Stimulated activated CD8-positive, alpha-beta memory T cell treated with anti-CD3 and anti-CD28 coated beads, Interleukin-12 subunit alpha, Interleukin-12 subunit beta, amount 100 ng/mL, for 1 hour (primary cell): ENCODE measurements at regions not wholly inside any gene's neighbourhood (a gene's known extent, or its start where the extent isn't known, plus 50 kb on each side); places are given as distances from the start of the nearest gene placed in this dataset.
"Not testable (repeated sequence)": the region's sequence is repeated elsewhere in the genome, so short reads cannot be mapped to it uniquely, and the experiment has no call there.

Source experiments
- DNase-seq: peaks from one replicate; pipeline ENCODE4 v3.0.0-alpha.2; 2020; ENCODE audit warnings: low read depth

GRCh38 chr13:110044551-110045111, 258.2 kb upstream of the IRS2 start:
- no peak for DNase-seq

- DNase-seq: no peak
Measured at GRCh38 chr13:110042253-110042950, 256.0 kb upstream of the IRS2 start.

GRCh38 chr13:110041638-110042037, 255.3 kb upstream of the IRS2 start:
- not testable (repeated sequence) for DNase-seq

GRCh38 chr13:110037925-110038573, 251.7 kb upstream of the IRS2 start:
- DNase-seq: no peak

GRCh38 chr13:110036060-110036459, 249.7 kb upstream of the IRS2 start:
- no peak for DNase-seq

- no peak for DNase-seq
Measured at GRCh38 chr13:110034031-110034549, 247.7 kb upstream of the IRS2 start.

GRCh38 chr13:110032969-110033368, 246.6 kb upstream of the IRS2 start:
- DNase-seq: no peak

GRCh38 chr13:110030394-110030928, 244.1 kb upstream of the IRS2 start:
- no peak for DNase-seq

- DNase-seq: no peak
Measured at GRCh38 chr13:110028838-110029621, 242.6 kb upstream of the IRS2 start.

GRCh38 chr13:110028311-110028710, 241.9 kb upstream of the IRS2 start:
- no peak for DNase-seq

- DNase-seq: no peak
Measured at GRCh38 chr13:110027470-110028240, 241.3 kb upstream of the IRS2 start.

GRCh38 chr13:110024645-110024980, 238.2 kb upstream of the IRS2 start:
- no peak for DNase-seq

GRCh38 chr13:110023729-110024644, 237.6 kb upstream of the IRS2 start:
- no peak for DNase-seq

GRCh38 chr13:110018009-110018408, 231.6 kb upstream of the IRS2 start:
- DNase-seq: no peak

- DNase-seq: no peak
Measured at GRCh38 chr13:110017379-110017778, 231.0 kb upstream of the IRS2 start.

- DNase-seq: no peak
Measured at GRCh38 chr13:110015253-110015652, 228.9 kb upstream of the IRS2 start.

- no peak for DNase-seq
Measured at GRCh38 chr13:110014719-110015118, 228.3 kb upstream of the IRS2 start.

GRCh38 chr13:110012102-110012739, 225.8 kb upstream of the IRS2 start:
- DNase-seq: no peak

- DNase-seq: no peak
Measured at GRCh38 chr13:110010404-110011138, 224.2 kb upstream of the IRS2 start.
